MM.1S (cell line): ENCODE measurements at regions not wholly inside any gene's neighbourhood (a gene's known extent, or its start where the extent isn't known, plus 50 kb on each side); places are given as distances from the start of the nearest gene placed in this dataset.

Experiments used
- DNase-seq: peaks from one replicate; pipeline ENCODE4 v3.0.0-alpha.2; 2015
- H2AFZ ChIP-seq: fragments of 300-600 bp; sonication (generic); 2 replicates; pipeline ENCODE4 v1.6.0; 2016; ENCODE audit warnings: antibody characterized with exemption, low read length
- H3F3A ChIP-seq: fragments of 300-600 bp; sonication (generic); 2 replicates; pipeline ENCODE4 v1.6.1; 2016; ENCODE audit warnings: mild to moderate bottlenecking, antibody characterized with exemption, low read length, moderate library complexity, mixed read lengths; ENCODE audit not compliant: insufficient read depth
- H3K27ac ChIP-seq: fragments of 300-600 bp; sonication (generic); 2 replicates; pipeline ENCODE4 v1.5.1; 2016; ENCODE audit warnings: mild to moderate bottlenecking, low read length
- H3K27me3 ChIP-seq: fragments of 300-600 bp; sonication (generic); replicated peaks from 2 replicates; pipeline ENCODE4 v1.6.0; 2016; ENCODE audit warnings: low read length; ENCODE audit not compliant: insufficient read depth
- H3K36me3 ChIP-seq: fragments of 300-600 bp; sonication (generic); replicated peaks from 2 replicates; pipeline ENCODE4 v1.6.1; 2016; ENCODE audit warnings: mild to moderate bottlenecking, low read length, mixed read lengths; ENCODE audit not compliant: insufficient read depth
- H3K4me1 ChIP-seq: fragments of 300-600 bp; sonication (generic); 2 replicates; pipeline ENCODE4 v1.6.1; 2016; ENCODE audit warnings: low read length, mixed read lengths
- H3K4me2 ChIP-seq: fragments of 300-600 bp; sonication (generic); 2 replicates; pipeline ENCODE4 v1.6.0; 2016; ENCODE audit warnings: low read depth, low read length
- H3K4me3 ChIP-seq: fragments of 300-600 bp; sonication (generic); 2 replicates; pipeline ENCODE4 v1.5.1; 2016; ENCODE audit warnings: low read length, mixed read lengths
- H3K79me2 ChIP-seq: fragments of 300-600 bp; sonication (generic); 2 replicates; pipeline ENCODE4 v1.6.1; 2016; ENCODE audit warnings: mixed run types, low read length, mixed read lengths
- H3K9ac ChIP-seq: fragments of 300-600 bp; sonication (generic); 2 replicates; pipeline ENCODE4 v1.6.1; 2016; ENCODE audit warnings: low read length, mixed read lengths
- H3K9me2 ChIP-seq: fragments of 300-600 bp; sonication (generic); replicated peaks from 2 replicates; pipeline ENCODE4 v1.6.1; 2016; ENCODE audit warnings: mild to moderate bottlenecking, low read length, mixed read lengths; ENCODE audit not compliant: insufficient read depth
- H3K9me3 ChIP-seq: fragments of 300-600 bp; sonication (generic); replicated peaks from 2 replicates; pipeline ENCODE4 v1.6.1; 2016; ENCODE audit warnings: mild to moderate bottlenecking, low read length, mixed read lengths; ENCODE audit not compliant: insufficient read depth
- H4K20me1 ChIP-seq: fragments of 300-600 bp; sonication (generic); 2 replicates; pipeline ENCODE4 v1.6.1; 2016; ENCODE audit warnings: mild to moderate bottlenecking, low read length, moderate library complexity, mixed read lengths; ENCODE audit not compliant: insufficient read depth
- EZH2 ChIP-seq: fragments of 300-600 bp; sonication (generic); optimal IDR thresholded peaks from 2 replicates; pipeline ENCODE3; 2017; ENCODE audit warnings: low read depth, mild to moderate bottlenecking, antibody characterized with exemption, low read length, mixed read lengths
- EZH2phosphoT487 ChIP-seq: fragments of 300-600 bp; sonication (generic); IDR thresholded peaks from 2 replicates; pipeline ENCODE4 v1.6.1; 2018; ENCODE audit warnings: antibody characterized with exemption, low read length
- TF ChIP-seq, protein P1 (sequence below): fragments of 300-600 bp; sonication (generic); IDR thresholded peaks from 2 replicates; pipeline ENCODE4 v1.5.1; 2016; ENCODE audit warnings: antibody characterized with exemption, low read length, mixed read lengths

DNA sequence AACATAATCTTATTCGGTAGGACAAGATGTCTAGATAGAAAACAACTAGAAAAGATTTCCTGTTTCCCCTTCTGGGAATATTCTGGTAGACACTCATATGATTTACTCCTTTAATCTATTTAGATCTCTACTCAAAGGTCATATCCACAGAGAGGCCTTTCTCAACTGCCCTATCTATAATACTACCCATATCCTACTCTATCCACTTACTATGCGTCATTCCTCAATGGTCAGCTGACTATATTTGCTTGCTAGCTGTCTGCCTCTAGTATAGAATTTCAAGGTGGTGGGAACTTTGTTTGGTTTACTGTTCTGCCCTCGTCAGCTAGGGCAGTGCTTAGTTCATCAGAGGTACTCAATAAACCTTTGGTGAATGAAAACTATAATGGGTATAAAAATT, 157.8 kb upstream of the PKP2 start:
- H3K27me3 ChIP-seq = no peaks in the 10 kb centered on the region
- no peaks in the 10 kb centered on the region for H3K9me3 ChIP-seq
- H4K20me1 ChIP-seq = no peaks in the 10 kb centered on the region
- H3K4me2 ChIP-seq = no peak overlapping the region
- H3K9me2 ChIP-seq = no peaks in the 10 kb centered on the region
- H3K4me1 ChIP-seq = no peaks in the 10 kb centered on the region
- H3K36me3 ChIP-seq = no peaks in the 10 kb centered on the region
- no peak overlapping the region for H2AFZ ChIP-seq
- no peak overlapping the region for H3K9ac ChIP-seq
- no peak overlapping the region for H3K4me3 ChIP-seq
- H3F3A ChIP-seq = no peaks in the 10 kb centered on the region
- H3K79me2 ChIP-seq = no peaks in the 10 kb centered on the region
- no peak for DNase-seq
- no peak overlapping the region for H3K27ac ChIP-seq
- no peak for TF ChIP-seq EZH2phosphoT487
- no peak for TF ChIP-seq EZH2
- TF ChIP-seq, protein P1, sequence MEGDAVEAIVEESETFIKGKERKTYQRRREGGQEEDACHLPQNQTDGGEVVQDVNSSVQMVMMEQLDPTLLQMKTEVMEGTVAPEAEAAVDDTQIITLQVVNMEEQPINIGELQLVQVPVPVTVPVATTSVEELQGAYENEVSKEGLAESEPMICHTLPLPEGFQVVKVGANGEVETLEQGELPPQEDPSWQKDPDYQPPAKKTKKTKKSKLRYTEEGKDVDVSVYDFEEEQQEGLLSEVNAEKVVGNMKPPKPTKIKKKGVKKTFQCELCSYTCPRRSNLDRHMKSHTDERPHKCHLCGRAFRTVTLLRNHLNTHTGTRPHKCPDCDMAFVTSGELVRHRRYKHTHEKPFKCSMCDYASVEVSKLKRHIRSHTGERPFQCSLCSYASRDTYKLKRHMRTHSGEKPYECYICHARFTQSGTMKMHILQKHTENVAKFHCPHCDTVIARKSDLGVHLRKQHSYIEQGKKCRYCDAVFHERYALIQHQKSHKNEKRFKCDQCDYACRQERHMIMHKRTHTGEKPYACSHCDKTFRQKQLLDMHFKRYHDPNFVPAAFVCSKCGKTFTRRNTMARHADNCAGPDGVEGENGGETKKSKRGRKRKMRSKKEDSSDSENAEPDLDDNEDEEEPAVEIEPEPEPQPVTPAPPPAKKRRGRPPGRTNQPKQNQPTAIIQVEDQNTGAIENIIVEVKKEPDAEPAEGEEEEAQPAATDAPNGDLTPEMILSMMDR = no peak

DNA sequence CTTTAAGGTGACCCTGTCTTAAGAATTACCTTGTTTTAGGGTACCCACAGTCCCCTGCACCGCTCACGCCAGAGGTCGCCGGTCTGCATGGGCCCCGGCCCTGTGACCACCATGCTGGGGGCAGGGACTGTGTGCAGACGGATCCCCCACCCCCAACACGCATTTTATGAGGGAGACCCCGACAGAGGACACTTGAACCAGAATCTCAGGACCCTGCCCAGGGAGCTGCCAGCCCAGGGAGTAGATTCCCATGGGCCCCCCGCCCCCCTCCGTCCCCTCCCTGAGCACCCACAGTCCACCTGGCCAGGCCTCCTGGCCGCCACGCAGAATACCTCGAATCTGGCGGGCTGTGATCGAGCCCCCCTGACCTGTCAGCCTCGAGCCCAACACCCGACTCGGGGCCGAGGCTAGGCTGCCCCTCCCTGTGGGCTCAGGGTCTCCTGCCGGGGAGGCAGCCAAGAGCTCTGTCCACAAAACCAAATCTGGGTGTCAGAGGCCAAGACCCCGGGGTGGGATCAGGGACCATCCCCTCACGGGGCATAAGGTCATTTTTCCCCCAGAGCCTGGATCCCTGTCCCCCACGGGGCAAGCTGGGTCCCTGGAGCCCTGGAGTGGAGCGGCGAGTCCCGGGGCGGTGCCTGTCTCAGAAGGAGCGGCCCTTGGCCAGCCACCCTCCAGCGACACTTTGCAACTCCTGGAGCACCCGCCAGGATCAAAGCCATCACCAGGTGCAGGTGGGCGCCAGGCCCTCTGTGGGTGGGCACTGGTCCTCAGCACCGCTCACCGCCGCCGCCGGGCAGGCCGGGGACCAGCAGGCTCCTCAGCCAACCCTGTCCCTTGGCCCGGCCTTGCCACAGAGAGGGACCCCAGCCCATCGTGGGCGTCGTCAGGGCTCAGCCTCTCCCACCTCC, 155.8 kb upstream of the PKP2 start:
- DNase-seq = no peak
- no peaks in the 10 kb centered on the region for H3K9me3 ChIP-seq
- no peaks in the 10 kb centered on the region for H3F3A ChIP-seq
- no peaks in the 10 kb centered on the region for H3K36me3 ChIP-seq
- H2AFZ ChIP-seq = no peak overlapping the region
- H3K27me3 ChIP-seq = no peaks in the 10 kb centered on the region
- H3K9ac ChIP-seq = no peak overlapping the region
- no peak for TF ChIP-seq EZH2
- no peak for TF ChIP-seq EZH2phosphoT487
- TF ChIP-seq, protein P1 = no peak
- no peaks in the 10 kb centered on the region for H3K4me1 ChIP-seq
- H3K27ac ChIP-seq = no peak overlapping the region
- H3K9me2 ChIP-seq = no peaks in the 10 kb centered on the region
- no peak overlapping the region for H3K4me3 ChIP-seq
- H4K20me1 ChIP-seq = no peaks in the 10 kb centered on the region
- H3K4me2 ChIP-seq = no peak overlapping the region
- H3K79me2 ChIP-seq = no peaks in the 10 kb centered on the region

DNA sequence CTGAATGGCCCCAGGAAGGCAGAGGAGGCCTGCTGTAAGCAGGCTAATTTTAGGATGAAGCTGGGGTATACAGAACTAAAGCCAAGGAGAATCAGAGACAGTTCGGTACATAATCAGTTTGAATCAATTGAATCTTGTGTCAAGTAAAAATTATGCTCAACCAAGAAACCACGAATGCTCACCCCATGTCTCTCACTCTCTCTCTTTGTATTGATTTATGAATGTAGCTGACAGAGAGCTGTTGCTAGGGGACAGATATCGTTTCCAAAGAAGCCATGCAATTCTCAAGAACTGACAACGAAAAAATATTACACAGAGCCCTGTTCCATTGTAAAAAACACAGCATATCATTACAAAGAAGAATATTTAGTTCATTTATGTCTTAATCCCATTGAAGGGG, 151.1 kb upstream of the PKP2 start:
- Histone ChIP-seq H3K27me3 (no peaks in the 10 kb centered on the region), H2AFZ (no peak overlapping the region), H3K36me3 (no peaks in the 10 kb centered on the region), H3K79me2 (no peaks in the 10 kb centered on the region), H3K27ac (no peak overlapping the region), H3K9ac (no peak overlapping the region), H3K4me1 (no peaks in the 10 kb centered on the region), H3K4me3 (no peak overlapping the region), H3K4me2 (no peak overlapping the region), H3K9me3 (no peaks in the 10 kb centered on the region), H3K9me2 (no peaks in the 10 kb centered on the region), H4K20me1 (no peaks in the 10 kb centered on the region), H3F3A (no peaks in the 10 kb centered on the region)
- DNase-seq = no peak
- no peak for TF ChIP-seq EZH2phosphoT487
- TF ChIP-seq, protein P1 = no peak
- TF ChIP-seq EZH2 = no peak
